ENCODE measurements at regions not wholly inside any gene's neighbourhood (a gene's known extent, or its start where the extent isn't known, plus 50 kb on each side); places are given as distances from the start of the nearest gene placed in this dataset.

- TF ChIP-seq CTCF (IDR thresholded peaks at IDR 0.05; ENCODE audit: unreplicated experiment): no peak
- peaks cover 1% of the 10 kb centered on the region for H3K27me3 Mint-ChIP-seq (ENCODE audit: unreplicated experiment)
- H3K9me3 Mint-ChIP-seq (ENCODE audit: unreplicated experiment): no peaks in the 10 kb centered on the region
- no peak for DNase-seq (ENCODE audit: low spot score)
- H3K4me1 Mint-ChIP-seq (ENCODE audit: unreplicated experiment): no peaks in the 10 kb centered on the region
- no peak overlapping the region for H3K27ac Mint-ChIP-seq (ENCODE audit: unreplicated experiment)
- H3K4me3 Mint-ChIP-seq (ENCODE audit: unreplicated experiment): no peak overlapping the region
- H3K36me3 Mint-ChIP-seq (ENCODE audit: low read depth, unreplicated experiment): no peaks in the 10 kb centered on the region
Measured at GRCh38 chr10:109173121-109173520, 750.2 kb downstream of the XPNPEP1 start.

GRCh38 chr10:109166935-109167334 lies 756.4 kb downstream of the XPNPEP1 start:
- Mint-ChIP-seq H3K4me1 (ENCODE audit: unreplicated experiment) (no peaks in the 10 kb centered on the region), H3K9me3 (ENCODE audit: unreplicated experiment) (no peaks in the 10 kb centered on the region), H3K4me3 (ENCODE audit: unreplicated experiment) (no peak overlapping the region), H3K36me3 (ENCODE audit: low read depth, unreplicated experiment) (no peaks in the 10 kb centered on the region), H3K27ac (ENCODE audit: unreplicated experiment) (no peak overlapping the region), H3K27me3 (ENCODE audit: unreplicated experiment) (no peaks in the 10 kb centered on the region)
- DNase-seq (ENCODE audit: low spot score): no peak
- no peak for TF ChIP-seq CTCF (IDR thresholded peaks at IDR 0.05; ENCODE audit: unreplicated experiment)

DNA sequence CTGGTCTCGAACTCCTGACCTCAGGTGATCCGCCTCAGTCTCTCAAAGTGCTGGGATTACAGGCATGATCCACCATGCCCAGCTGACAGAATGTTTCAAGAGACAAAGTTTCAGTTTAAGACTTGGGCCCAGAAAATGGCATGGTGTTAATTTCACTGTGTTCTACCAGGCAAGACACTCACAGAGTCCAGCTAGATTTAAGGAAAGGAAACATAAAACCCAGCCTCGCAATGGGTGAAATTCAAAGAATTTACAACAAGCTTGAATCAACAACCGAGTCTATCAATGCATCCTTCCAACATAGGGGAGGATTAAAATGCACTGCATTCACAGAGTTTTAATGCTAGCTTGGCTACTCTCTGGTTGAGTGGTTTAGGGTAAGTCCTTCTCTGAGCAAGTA lies 764.0 kb downstream of the XPNPEP1 start:
- Mint-ChIP-seq H3K27me3 (ENCODE audit: unreplicated experiment) (no peaks in the 10 kb centered on the region), H3K4me3 (ENCODE audit: unreplicated experiment) (no peak overlapping the region), H3K27ac (ENCODE audit: unreplicated experiment) (no peak overlapping the region), H3K9me3 (ENCODE audit: unreplicated experiment) (no peaks in the 10 kb centered on the region), H3K4me1 (ENCODE audit: unreplicated experiment) (no peaks in the 10 kb centered on the region), H3K36me3 (ENCODE audit: low read depth, unreplicated experiment) (no peaks in the 10 kb centered on the region)
- no peak for TF ChIP-seq CTCF (IDR thresholded peaks at IDR 0.05; ENCODE audit: unreplicated experiment)
- DNase-seq (ENCODE audit: low spot score): no peak

- Mint-ChIP-seq H3K27ac (ENCODE audit: unreplicated experiment) (no peak overlapping the region), H3K4me3 (ENCODE audit: unreplicated experiment) (no peak overlapping the region), H3K4me1 (ENCODE audit: unreplicated experiment) (no peaks in the 10 kb centered on the region), H3K27me3 (ENCODE audit: unreplicated experiment) (no peaks in the 10 kb centered on the region), H3K36me3 (ENCODE audit: low read depth, unreplicated experiment) (no peaks in the 10 kb centered on the region), H3K9me3 (ENCODE audit: unreplicated experiment) (no peaks in the 10 kb centered on the region)
- DNase-seq (ENCODE audit: low spot score): no peak
- no peak for TF ChIP-seq CTCF (IDR thresholded peaks at IDR 0.05; ENCODE audit: unreplicated experiment)
Measured at GRCh38 chr10:109156396-109156795, 766.9 kb downstream of the XPNPEP1 start.

DNA sequence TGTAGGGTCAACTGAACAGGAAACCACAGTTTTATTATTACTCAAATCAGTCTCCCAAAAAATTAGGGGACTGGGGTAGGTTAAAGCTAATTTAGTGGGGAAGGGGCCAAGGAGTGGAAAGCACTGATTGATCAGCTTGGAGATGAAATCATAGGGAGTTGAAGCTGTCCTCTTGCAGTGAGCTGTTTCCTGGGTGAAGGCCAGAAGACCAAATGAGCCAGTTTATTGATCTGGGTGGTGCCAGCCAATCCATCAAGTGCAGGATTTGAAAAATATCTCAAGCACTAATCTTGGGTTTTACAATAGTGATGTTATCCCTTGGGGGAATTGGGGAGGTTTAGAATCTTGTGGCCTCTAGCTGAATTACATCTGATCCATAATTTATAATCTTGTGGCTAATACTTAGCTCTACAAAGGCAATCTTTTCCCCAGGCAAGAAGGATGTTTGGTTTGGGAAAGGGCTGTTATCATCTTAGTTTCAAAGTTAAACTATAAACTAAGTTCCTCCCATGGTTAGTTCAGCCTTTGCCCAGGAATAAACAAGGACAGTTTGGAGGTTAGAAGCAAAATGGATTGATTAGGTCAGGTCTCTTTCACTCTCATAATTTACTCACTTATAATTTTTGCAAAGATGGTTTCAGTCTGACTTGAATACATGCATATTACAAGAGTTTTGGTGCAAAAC lies 773.5 kb downstream of the XPNPEP1 start:
- Mint-ChIP-seq H3K9me3 (ENCODE audit: unreplicated experiment) (no peaks in the 10 kb centered on the region), H3K36me3 (ENCODE audit: low read depth, unreplicated experiment) (no peaks in the 10 kb centered on the region), H3K27ac (ENCODE audit: unreplicated experiment) (no peak overlapping the region), H3K27me3 (ENCODE audit: unreplicated experiment) (peaks cover 2% of the 10 kb centered on the region), H3K4me3 (ENCODE audit: unreplicated experiment) (no peak overlapping the region), H3K4me1 (ENCODE audit: unreplicated experiment) (peaks cover 2% of the 10 kb centered on the region)
- no peak for DNase-seq (ENCODE audit: low spot score)
- TF ChIP-seq CTCF (IDR thresholded peaks at IDR 0.05; ENCODE audit: unreplicated experiment): no peak

All from endothelial cell (in vitro differentiated cells).